ENCODE measurements at regions not wholly inside any gene's neighbourhood (a gene's known extent, or its start where the extent isn't known, plus 50 kb on each side); places are given as distances from the start of the nearest gene placed in this dataset.

GRCh38 chr5:145105384-145105783 is 729.8 kb downstream of the PRELID2 start (continued):
- TF ChIP-seq AFF4 (CRISPR knock-in tag; IDR thresholded peaks at IDR 0.05) (no peak), ZNF547 (CRISPR knock-in tag; IDR thresholded peaks at IDR 0.05) (no peak), ZNF775 (CRISPR knock-in tag; IDR thresholded peaks at IDR 0.05; ENCODE audit: borderline replicate concordance) (no peak), HNRNPUL1 (IDR thresholded peaks at IDR 0.05; ENCODE audit: low read depth, low read length) (no peak), ZNF335 (CRISPR knock-in tag; IDR thresholded peaks at IDR 0.05) (no peak), ZNF660 (CRISPR knock-in tag; IDR thresholded peaks at IDR 0.05; ENCODE audit: borderline replicate concordance, low read depth) (no peak), PHF21A (CRISPR knock-in tag; IDR thresholded peaks at IDR 0.05) (no peak), MED8 (CRISPR knock-in tag; IDR thresholded peaks at IDR 0.05; ENCODE audit: insufficient replicate concordance) (no peak), ZFP41 (CRISPR knock-in tag; IDR thresholded peaks at IDR 0.05; ENCODE audit: borderline replicate concordance) (no peak)
- TF ChIP-seq, protein P1, sequence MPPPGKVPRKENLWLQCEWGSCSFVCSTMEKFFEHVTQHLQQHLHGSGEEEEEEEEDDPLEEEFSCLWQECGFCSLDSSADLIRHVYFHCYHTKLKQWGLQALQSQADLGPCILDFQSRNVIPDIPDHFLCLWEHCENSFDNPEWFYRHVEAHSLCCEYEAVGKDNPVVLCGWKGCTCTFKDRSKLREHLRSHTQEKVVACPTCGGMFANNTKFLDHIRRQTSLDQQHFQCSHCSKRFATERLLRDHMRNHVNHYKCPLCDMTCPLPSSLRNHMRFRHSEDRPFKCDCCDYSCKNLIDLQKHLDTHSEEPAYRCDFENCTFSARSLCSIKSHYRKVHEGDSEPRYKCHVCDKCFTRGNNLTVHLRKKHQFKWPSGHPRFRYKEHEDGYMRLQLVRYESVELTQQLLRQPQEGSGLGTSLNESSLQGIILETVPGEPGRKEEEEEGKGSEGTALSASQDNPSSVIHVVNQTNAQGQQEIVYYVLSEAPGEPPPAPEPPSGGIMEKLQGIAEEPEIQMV (CRISPR knock-in tag; IDR thresholded peaks at IDR 0.05; ENCODE audit: low read depth), result no peak

Data from HepG2 (cell line).